H7 (cell line): ENCODE measurements at regions not wholly inside any gene's neighbourhood (a gene's known extent, or its start where the extent isn't known, plus 50 kb on each side); places are given as distances from the start of the nearest gene placed in this dataset.
"Not testable (repeated sequence)": the region's sequence is repeated elsewhere in the genome, so short reads cannot be mapped to it uniquely, and the experiment has no call there.

ENCODE experiments used
- DNase-seq: peaks from one replicate; pipeline ENCODE4 v3.0.0; 2012
- H3K27me3 ChIP-seq: 2 replicates; pipeline ENCODE4 v1.6.0; 2011; ENCODE audit warnings: mild to moderate bottlenecking, low read length; ENCODE audit not compliant: control insufficient read depth, insufficient read depth
- H3K36me3 ChIP-seq: replicated peaks from 2 replicates; pipeline ENCODE4 v1.5.1; 2011; ENCODE audit warnings: low read length; ENCODE audit not compliant: control insufficient read depth, insufficient read depth
- H3K4me3 ChIP-seq: 2 replicates; pipeline ENCODE4 v1.5.1; 2011; ENCODE audit warnings: low read depth, mild to moderate bottlenecking, control low read depth, low read length, moderate library complexity; ENCODE audit not compliant: insufficient read depth

DNA sequence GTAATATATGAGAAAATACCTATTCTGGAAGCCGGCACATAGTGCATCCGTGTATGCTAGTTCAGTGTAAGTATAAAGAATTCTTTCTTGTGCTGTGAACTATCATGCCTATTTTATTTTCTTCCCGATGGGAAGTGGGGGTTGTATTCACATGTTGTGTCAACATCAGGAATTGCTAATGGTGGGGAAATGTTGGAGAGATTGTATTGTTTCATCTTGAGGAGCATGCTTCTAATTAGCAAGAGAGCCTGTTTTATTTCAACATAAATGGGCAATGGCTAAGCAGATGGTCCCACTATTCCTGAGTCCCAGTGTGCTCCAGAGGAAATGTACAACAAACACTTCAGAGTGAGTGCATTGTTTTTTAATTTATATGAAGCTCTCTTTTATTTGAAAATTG is 485.2 kb downstream of the PLPP3 start:
- DNase-seq = no peak
- Histone ChIP-seq H3K36me3 (no peaks in the 10 kb centered on the region), H3K27me3 (no peaks in the 10 kb centered on the region), H3K4me3 (no peak overlapping the region)

DNA sequence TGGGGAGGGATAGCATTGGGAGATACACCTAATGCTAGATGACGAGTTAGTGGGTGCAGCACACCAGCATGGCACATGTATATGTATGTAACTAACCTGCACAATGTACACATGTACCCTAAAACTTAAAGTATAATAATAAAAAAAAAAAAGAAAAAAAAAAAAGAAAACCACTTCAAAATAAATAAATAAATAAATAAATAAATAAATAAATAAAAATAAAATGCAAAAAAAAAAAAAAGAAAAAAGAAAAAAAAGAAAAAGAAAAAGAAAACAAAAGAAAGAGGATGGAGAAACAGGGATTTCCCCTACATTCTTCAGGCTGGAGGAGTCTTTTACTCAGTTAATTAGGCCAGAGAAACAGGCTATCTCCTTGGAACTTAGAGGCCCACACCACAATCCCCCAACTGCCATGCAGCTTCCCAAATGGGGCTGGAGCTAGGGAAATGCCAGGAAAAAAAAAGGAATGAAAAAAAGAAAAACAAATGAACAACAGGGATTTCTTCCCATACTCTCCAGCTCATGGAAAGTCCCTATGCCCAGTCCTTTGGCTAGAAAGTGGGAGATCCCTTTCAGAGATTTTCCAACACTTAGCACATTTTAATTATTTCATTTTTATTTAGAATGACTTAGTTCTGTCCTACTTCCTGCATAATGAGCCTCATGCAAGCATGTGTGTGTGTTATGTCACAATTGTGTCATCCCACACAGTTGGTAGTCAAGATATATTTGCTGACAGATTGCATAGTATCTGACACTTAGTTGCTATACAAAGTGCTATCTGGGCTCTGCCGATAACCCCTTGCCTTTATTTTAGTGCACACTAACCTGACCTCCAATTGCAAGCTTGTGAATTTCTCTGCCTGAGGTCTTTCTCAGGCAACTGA is 486.4 kb downstream of the PLPP3 start:
- peak; percentile 8 for DNase-seq
- Histone ChIP-seq H3K36me3 (no peaks in the 10 kb centered on the region), H3K4me3 (no peak overlapping the region), H3K27me3 (no peaks in the 10 kb centered on the region)

DNA sequence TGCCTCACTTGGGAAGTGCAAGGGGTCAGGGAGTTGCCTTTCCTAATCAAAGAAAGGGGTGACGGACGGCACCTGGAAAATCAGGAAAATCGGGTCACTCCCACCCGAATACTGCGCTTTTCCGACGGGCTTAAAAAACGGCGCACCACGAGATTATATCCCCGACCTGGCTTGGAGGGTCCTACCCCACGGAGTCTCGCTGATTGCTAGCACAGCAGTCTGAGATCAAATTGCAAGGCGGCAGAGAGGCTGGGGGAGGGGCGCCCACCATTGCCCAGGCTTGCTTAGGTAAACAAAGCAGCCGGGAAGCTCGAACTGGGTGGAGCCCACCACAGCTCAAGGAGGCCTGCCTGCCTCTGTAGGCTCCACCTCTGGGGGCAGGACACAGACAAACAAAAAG is 489.5 kb downstream of the PLPP3 start:
- H3K36me3 ChIP-seq, H3K27me3 ChIP-seq, DNase-seq: not testable (repeated sequence)
- peak overlapping the region; percentile 37; the same call in 1 of the 2 replicates for H3K4me3 ChIP-seq

DNA sequence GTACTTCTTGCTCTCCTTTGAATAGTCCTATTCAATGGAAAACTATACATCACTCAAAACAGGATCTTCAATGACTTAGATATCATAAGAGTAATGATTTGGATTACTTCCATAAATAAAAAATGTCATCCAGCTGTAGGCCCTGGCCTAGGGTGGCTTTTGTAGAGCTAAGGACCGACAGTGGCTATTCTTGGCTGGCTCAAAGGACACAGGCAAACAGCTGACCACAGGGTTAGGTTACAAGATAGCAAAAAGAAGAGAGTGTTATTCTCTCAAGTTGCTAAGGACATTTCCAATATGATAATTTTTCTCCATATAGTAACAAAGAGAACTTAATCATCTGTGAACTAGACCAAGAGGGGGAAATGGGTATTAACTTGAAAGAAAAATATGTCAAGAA is 495.1 kb downstream of the PLPP3 start:
- Histone ChIP-seq H3K27me3 (no peaks in the 10 kb centered on the region), H3K4me3 (no peak overlapping the region), H3K36me3 (no peaks in the 10 kb centered on the region)
- DNase-seq = no peak

DNA sequence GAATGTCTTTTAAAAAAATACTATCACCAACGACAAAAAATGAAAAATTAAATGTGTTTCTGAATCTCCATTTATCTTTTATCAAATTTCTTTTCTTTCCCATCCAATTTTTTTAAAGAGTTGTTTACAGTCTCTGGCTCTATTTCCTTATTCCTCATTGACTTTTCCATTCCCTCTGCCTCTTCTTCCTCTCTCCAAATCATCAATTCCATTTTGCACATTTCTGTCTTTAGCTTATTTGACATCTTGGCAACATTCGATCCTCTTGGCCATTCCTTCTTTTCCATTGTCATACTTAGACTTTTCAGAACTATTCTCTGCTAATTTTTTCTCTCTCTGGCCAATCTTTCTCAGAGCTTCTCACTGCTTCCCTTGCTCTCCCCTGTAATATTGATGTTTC is 497.6 kb downstream of the PLPP3 start:
- Histone ChIP-seq H3K36me3 (no peaks in the 10 kb centered on the region), H3K27me3 (no peaks in the 10 kb centered on the region), H3K4me3 (no peak overlapping the region)
- no peak for DNase-seq

DNA sequence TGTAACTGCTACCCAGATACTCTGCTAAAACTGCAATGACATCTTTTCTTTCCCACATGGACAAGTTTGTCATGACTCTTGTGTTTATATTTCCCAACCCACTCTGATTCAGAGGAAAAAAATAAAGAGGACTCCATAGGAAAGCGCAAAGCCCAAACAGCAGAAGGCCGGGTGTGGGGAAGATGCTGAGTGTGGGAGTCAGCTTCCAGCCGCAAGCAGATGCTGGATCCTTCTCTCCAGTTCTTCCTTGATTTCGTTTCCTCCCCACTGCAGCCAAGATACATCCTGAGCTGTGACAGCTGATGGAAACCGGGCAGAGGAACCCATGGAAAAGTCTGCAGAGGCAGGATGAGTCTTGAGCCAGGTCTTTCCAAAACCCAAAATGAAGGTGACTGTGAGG is 498.2 kb downstream of the PLPP3 start:
- DNase-seq = no peak
- Histone ChIP-seq H3K27me3 (no peaks in the 10 kb centered on the region), H3K4me3 (no peak overlapping the region), H3K36me3 (no peaks in the 10 kb centered on the region)

DNA sequence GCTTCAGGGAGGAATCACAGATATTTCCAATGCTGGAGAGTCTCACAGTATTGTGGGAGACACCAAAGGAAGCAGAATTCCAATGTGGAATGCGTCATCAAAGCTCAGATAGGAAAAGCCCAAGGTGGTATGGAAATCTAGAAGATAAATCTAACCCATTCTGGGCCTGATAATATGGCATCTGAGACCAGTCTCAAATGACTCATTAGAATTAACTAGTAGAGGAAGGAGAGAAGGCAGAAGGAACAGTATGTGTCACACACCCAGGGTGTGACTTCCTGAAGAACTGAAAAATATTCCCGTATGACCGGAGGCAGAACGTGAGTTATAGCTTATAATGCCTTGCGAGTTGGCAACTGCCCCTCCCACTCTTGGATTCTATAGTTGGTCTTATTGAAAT is 499.2 kb downstream of the PLPP3 start:
- Histone ChIP-seq H3K27me3 (no peaks in the 10 kb centered on the region), H3K4me3 (no peak overlapping the region), H3K36me3 (no peaks in the 10 kb centered on the region)
- no peak for DNase-seq

DNA sequence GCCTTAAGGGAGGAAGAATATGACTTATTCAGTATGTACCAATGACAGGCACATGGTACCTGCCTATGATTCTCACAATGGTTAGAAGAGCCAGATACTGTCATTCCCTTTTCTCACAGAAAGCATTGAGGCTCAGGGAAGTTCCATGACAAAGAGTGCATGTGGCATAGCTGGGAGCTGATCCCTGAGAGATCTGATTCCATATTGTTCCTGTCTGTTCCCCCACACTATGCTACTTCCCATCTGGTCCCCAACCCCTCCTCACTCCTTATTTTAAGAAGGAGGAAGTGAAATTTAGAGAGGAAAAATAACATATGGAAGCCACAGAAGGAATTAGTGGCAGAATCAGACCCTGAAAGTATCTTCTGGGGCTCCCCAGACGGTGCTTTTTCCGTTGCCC is 500.0 kb downstream of the PLPP3 start:
- no peak for DNase-seq
- Histone ChIP-seq H3K27me3 (no peaks in the 10 kb centered on the region), H3K4me3 (no peak overlapping the region), H3K36me3 (no peaks in the 10 kb centered on the region)

DNA sequence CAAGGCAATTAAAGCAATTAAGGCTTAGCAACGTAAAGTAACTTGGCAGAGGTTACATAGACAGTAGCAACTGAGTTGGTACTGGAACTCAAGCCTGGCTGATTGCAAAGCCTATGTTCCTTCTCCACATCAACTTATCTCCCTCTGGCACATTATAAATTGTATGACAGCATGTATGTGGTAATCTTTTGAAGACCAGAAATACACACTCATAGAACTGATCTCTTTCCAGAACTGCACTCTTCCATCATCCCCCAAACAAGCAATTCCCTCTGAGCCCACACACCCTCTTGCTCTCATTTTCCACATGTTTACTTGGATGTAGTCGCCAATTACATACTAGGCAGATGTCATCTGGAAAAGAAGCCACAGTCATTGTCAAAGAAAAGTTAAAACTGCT is 502.2 kb downstream of the PLPP3 start:
- Histone ChIP-seq H3K4me3 (no peak overlapping the region), H3K36me3 (no peaks in the 10 kb centered on the region), H3K27me3 (no peaks in the 10 kb centered on the region)
- DNase-seq = no peak

DNA sequence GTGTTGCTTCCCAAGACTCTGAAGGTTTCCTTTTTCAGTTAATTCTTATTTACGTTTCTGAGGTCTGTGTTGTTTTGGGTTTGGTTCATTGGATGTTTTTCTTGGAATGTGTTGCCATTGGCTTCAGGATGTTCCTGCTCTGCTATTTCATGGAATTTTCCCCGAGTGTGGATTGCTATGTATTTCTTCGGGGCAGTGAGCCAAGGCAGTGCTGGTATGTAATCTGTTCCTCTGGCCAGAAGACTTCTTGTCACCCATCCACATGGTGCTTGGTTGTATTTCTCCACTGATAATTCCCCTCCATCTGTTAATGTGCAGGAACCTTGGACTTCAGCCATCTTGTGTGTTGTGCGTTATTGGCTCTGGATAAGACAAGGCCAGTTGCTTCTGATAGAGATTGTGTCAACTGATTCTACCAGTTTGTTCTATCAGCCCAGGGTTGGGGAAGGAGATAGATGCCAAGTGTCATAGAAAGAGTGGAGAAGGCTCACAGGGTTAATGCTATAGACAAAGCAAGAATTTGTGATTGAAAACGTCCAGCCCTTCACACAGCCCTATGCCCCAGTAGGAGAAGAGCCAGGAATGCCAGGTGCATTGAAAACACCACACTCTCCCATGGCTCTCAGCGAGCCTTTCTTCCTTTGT is 505.2 kb downstream of the PLPP3 start:
- DNase-seq = no peak
- no peaks in the 10 kb centered on the region for H3K36me3 ChIP-seq
- no peaks in the 10 kb centered on the region for H3K27me3 ChIP-seq
- H3K4me3 ChIP-seq = no peak overlapping the region

DNA sequence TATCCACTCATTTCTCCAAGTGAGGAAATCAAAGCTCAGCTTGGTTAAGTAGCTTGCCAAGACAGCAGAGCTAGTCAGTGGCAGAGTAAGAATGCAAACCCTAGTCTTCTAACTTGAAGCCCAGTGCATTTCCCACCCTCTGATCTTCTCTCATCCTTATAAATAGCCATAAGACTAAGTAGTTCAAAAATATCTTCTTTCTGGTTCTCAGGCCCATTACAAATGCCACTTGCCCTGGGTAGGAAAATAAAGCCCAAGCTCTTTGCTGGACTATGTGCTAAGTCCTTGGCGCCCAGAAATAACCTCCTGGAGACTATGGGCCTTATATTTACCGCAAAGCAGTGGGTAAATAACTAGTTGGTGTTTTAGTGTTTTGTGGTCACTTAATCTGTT is 505.8 kb downstream of the PLPP3 start:
- no peaks in the 10 kb centered on the region for H3K27me3 ChIP-seq
- no peak overlapping the region for H3K4me3 ChIP-seq
- no peak for DNase-seq
- H3K36me3 ChIP-seq = no peaks in the 10 kb centered on the region

DNA sequence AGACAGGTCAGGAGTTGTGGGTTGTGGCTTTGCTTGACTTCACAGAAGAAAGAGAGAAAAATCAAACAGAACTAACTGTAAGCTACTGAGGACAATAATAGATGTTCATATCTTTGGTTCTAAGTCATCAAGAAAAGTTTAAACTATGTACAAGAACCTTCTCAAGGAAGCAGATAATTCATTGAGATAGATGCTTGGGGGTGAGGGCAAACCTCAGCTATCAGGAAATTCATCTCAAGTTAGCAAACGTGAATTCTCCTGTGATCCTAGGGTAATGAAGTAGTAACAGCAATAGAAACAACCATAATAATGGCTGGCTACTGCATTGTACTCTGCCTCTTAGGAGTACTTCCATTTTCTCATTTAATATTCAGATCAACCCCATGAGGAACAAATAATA is 506.2 kb downstream of the PLPP3 start:
- Histone ChIP-seq H3K36me3 (no peaks in the 10 kb centered on the region), H3K4me3 (no peak overlapping the region), H3K27me3 (no peaks in the 10 kb centered on the region)
- no peak for DNase-seq

DNA sequence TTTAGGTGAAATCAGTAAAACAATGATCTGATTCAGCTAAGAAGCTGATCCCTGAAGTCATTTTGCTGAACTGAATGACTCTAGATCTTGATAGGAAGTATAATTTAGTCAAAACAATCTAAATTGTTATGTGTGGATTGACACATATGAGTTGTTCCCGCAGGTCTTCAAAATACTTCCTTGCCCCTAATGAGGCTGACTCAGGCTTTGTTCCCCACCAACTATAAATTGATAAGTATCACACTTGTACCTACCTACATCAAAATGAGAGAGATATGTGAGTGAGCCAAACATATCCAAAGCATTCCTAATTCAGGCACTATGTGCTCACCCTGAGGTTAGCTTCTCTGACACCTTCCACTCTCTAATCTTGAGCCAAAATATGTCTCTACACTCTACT is 507.1 kb downstream of the PLPP3 start:
- DNase-seq = no peak
- H3K4me3 ChIP-seq = no peak overlapping the region
- H3K27me3 ChIP-seq = no peaks in the 10 kb centered on the region
- H3K36me3 ChIP-seq = no peaks in the 10 kb centered on the region

DNA sequence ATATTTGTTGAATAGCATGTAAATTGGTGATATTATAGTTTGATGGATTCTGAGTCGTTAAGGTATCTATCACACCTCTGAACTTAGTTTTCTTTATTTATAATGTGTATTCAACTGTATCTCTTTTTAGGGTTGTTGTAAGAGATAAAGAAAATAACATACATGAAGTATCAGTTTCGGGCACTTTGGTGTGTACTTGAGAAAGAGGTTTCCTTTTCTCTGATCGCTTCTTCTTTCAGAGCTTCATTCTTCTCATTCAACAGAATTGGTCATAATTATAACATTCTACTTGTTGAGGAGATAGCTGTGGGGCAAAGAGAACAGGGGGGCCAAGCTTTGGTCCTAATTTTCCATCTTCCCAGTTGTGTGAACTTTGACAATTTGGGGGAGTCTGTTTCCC is 508.0 kb downstream of the PLPP3 start:
- no peaks in the 10 kb centered on the region for H3K27me3 ChIP-seq
- no peak for DNase-seq
- H3K36me3 ChIP-seq = no peaks in the 10 kb centered on the region
- H3K4me3 ChIP-seq = no peak overlapping the region

DNA sequence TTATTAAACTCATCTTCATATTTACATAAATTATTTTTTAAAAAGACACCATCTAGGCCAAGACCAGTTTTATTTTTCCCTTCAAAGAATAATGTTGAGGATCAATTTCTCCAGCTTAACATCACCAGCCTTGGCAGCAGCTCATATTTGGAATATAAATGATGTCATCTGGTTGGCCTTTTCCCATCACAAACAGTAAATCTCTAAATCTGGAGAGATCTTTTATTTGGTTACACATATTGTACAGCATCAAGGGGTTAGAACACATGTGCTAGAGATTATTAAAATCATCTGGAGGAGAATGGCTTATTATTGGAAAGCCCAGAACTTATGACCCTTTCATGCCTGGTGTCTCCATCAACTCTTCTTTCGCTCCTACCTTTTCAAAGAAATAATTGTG is 508.8 kb downstream of the PLPP3 start:
- no peaks in the 10 kb centered on the region for H3K36me3 ChIP-seq
- H3K27me3 ChIP-seq = no peaks in the 10 kb centered on the region
- DNase-seq = no peak
- H3K4me3 ChIP-seq = no peak overlapping the region
